ENCODE measurements at regions not wholly inside any gene's neighbourhood (a gene's known extent, or its start where the extent isn't known, plus 50 kb on each side); places are given as distances from the start of the nearest gene placed in this dataset.

DNA sequence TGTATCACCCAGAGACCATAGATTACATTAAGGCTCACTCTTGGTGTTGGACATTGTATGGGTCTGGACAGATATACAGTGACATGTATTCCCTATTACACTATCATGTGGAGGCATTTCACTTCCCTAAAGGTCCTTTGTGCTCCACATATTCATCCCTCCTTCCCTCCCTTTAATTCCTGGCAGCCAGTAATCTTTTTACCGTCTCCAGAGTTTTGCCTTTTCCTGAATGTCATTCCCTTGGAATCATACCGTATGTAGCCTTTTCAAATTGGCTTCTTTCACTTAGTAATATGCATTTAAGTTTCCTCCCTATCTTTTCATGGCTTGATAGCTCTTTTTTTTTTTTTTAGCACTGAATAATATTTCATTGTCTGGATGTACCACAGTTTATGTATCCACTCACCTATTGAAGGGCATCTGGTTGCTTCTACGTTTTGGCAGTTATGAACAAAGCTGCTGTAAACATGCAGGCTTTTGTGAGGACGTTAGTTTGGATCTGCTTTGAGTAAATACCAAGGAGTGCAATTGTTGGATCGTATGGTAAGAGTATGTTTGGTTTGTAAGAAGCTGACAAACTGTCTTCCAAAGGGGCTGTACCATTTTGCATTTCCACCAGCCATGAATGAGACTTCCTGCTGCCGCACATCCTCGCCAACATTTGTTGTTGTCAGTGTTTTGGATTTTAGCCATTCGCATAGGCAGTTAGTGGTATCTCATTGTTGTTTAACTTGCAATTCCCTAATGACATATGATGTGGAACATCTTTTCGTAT is 122.1 kb upstream of the SMIM23 start:
- ATAC-seq (no peak), DNase-seq (no peak)
- Histone ChIP-seq H3K36me3 (no peaks in the 10 kb centered on the region), H3K27ac (no peak overlapping the region), H3K4me3 (no peak overlapping the region), H3K9me3 (no peaks in the 10 kb centered on the region), H3K4me1 (no peaks in the 10 kb centered on the region), H3K27me3 (no peaks in the 10 kb centered on the region)
- TF ChIP-seq, protein P1, sequence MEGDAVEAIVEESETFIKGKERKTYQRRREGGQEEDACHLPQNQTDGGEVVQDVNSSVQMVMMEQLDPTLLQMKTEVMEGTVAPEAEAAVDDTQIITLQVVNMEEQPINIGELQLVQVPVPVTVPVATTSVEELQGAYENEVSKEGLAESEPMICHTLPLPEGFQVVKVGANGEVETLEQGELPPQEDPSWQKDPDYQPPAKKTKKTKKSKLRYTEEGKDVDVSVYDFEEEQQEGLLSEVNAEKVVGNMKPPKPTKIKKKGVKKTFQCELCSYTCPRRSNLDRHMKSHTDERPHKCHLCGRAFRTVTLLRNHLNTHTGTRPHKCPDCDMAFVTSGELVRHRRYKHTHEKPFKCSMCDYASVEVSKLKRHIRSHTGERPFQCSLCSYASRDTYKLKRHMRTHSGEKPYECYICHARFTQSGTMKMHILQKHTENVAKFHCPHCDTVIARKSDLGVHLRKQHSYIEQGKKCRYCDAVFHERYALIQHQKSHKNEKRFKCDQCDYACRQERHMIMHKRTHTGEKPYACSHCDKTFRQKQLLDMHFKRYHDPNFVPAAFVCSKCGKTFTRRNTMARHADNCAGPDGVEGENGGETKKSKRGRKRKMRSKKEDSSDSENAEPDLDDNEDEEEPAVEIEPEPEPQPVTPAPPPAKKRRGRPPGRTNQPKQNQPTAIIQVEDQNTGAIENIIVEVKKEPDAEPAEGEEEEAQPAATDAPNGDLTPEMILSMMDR (IDR thresholded peaks at IDR 0.05), result no peak
- TF ChIP-seq POLR2A (IDR thresholded peaks at IDR 0.05), result no peak
- WGBS (ENCODE audit: insufficient coverage, low coverage, low lambda C conversion rate, missing lambda C conversion rate), result 64% methylated on average over 9 of the region's 9 CpGs
- intact Hi-C loops (cut with DNase I), result no loop called here

DNA sequence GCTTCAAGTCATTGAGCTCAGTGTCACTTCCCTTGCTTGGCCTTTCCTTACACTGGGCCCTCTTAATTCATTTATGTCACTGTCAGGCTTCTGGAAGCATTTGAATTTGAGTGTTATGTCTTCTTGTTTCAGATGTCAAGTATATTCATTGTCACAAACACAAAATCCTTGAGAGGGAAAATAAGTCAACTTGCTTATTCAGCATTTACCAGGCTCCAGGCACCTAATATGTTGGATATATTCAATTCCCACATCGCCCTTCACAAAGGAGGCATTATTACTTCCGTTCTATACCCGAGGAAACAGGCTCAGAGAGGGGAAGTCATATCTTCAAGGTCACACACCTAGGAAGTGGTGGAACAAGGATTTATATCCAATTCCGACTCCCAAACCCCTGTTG is 121.1 kb upstream of the SMIM23 start:
- WGBS (ENCODE audit: insufficient coverage, low coverage, low lambda C conversion rate, missing lambda C conversion rate), result 46% methylated on average over 4 of the region's 4 CpGs
- Histone ChIP-seq H3K36me3 (no peaks in the 10 kb centered on the region), H3K9me3 (no peaks in the 10 kb centered on the region), H3K27me3 (no peaks in the 10 kb centered on the region), H3K27ac (no peak overlapping the region), H3K4me1 (no peaks in the 10 kb centered on the region), H3K4me3 (no peak overlapping the region)
- no peak for ATAC-seq
- no peak for TF ChIP-seq POLR2A (IDR thresholded peaks at IDR 0.05)
- TF ChIP-seq, protein P1 (IDR thresholded peaks at IDR 0.05), result no peak
- no peak for DNase-seq
- intact Hi-C loops (cut with DNase I), result no loop called here

DNA sequence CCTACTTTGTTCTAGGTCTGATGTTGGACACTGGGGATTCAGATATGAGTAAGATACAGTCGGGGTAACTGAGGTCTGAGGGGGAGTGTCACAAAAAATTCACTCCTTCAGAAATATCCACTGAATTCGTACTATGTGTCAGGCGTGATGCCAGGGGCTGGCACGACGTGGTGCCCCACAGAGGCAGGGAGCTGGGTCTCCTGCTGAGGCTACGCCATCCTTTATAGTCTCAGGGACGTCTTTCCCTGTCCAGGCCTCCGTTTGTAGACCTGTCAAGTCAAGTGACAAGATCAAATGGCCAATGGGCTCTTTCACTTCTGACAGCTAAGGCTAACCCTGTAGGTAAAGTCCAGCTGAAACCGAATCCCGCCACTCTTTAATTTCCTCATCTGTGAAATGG is 118.8 kb upstream of the SMIM23 start:
- no peak overlapping the region for H3K27ac ChIP-seq
- no peaks in the 10 kb centered on the region for H3K4me1 ChIP-seq
- no peak for DNase-seq
- no peaks in the 10 kb centered on the region for H3K9me3 ChIP-seq
- WGBS (ENCODE audit: insufficient coverage, low coverage, low lambda C conversion rate, missing lambda C conversion rate), result 72% methylated on average over 10 of the region's 10 CpGs
- intact Hi-C loops (cut with DNase I), result no loop called here
- TF ChIP-seq, protein P1 (IDR thresholded peaks at IDR 0.05), result no peak
- TF ChIP-seq POLR2A (IDR thresholded peaks at IDR 0.05), result no peak
- H3K36me3 ChIP-seq, result no peaks in the 10 kb centered on the region
- H3K4me3 ChIP-seq, result no peak overlapping the region
- no peaks in the 10 kb centered on the region for H3K27me3 ChIP-seq
- ATAC-seq, result no peak

- Histone ChIP-seq H3K4me1 (no peaks in the 10 kb centered on the region), H3K9me3 (no peaks in the 10 kb centered on the region), H3K4me3 (no peak overlapping the region), H3K27ac (no peak overlapping the region), H3K27me3 (no peaks in the 10 kb centered on the region), H3K36me3 (no peaks in the 10 kb centered on the region)
- 76% methylated on average over 11 of the region's 30 CpGs for WGBS (ENCODE audit: insufficient coverage, low coverage, low lambda C conversion rate, missing lambda C conversion rate)
- ATAC-seq, result peak in 1 of 4 donors; percentile 18
- intact Hi-C loops (cut with DNase I), result no loop called here
- TF ChIP-seq, protein P1 (IDR thresholded peaks at IDR 0.05), result no peak
- TF ChIP-seq POLR2A (IDR thresholded peaks at IDR 0.05), result no peak
- no peak for DNase-seq
These were observed 118.1 kb upstream of the SMIM23 start for GRCh38 chr5:171667341-171668096.

Data from right lobe of liver (tissue), 6 donors.